Common myeloid progenitor, CD34-positive (primary cell): ENCODE measurements at regions not wholly inside any gene's neighbourhood (a gene's known extent, or its start where the extent isn't known, plus 50 kb on each side); places are given as distances from the start of the nearest gene placed in this dataset.
A peak's percentile ranks its signal among the peaks of the same experiment; 100 is the strongest.

Source experiments
- CTCF ChIA-PET: fragments of 350-600 bp; sonication (Branson Sonifier 250); formaldehyde crosslinking; loops from one replicate; lab custom pipeline; 2021; ENCODE audit warnings: antibody characterized with exemption; lab: Charles Lee
- POLR2A ChIA-PET: fragments of 350-600 bp; sonication (Branson Sonifier 250); formaldehyde crosslinking; loops from one replicate; lab custom pipeline; 2021; ENCODE audit warnings: antibody characterized with exemption; lab: Charles Lee
- DNase-seq, 3 donors: peaks; one replicate each; pipeline versions ENCODE4 v3.0.0 to v3.0.0-alpha.2; 2013
- H3K27ac ChIP-seq, 2 experiments: 1 replicate in 1 of 2; 2 replicates in 1 of 2; pipeline ENCODE4 v1.7.0; 2013; ENCODE audit warnings: inconsistent platforms in 2 of 2, low read length in 2 of 2, mild to moderate bottlenecking in 2 of 2, low read depth in 1 of 2, moderate library complexity in 1 of 2; ENCODE audit not compliant: severe bottlenecking in 2 of 2, insufficient read depth in 1 of 2, poor library complexity in 1 of 2
- H3K27me3 ChIP-seq, 5 experiments: replicated peaks in 2 of 5; 1 replicate in 3 of 5; 2 replicates in 2 of 5; pipeline versions ENCODE4 v1.6.1 to v1.7.0; 2013; ENCODE audit warnings: low read length in 4 of 5, mild to moderate bottlenecking in 2 of 5, moderate library complexity in 2 of 5, inconsistent platforms in 1 of 5; ENCODE audit not compliant: insufficient read depth in 5 of 5, control insufficient read depth in 4 of 5
- H3K36me3 ChIP-seq, 4 experiments: 1 replicate in 2 of 4; 2 replicates in 2 of 4; pipeline versions ENCODE4 v1.6.1 to v1.7.0; 2013; ENCODE audit warnings: low read length in 3 of 4, control low read depth in 1 of 4, mild to moderate bottlenecking in 1 of 4; ENCODE audit not compliant: control insufficient read depth in 4 of 4, insufficient read depth in 4 of 4
- H3K4me1 ChIP-seq, 4 experiments: 1 replicate in 3 of 4; 2 replicates in 1 of 4; pipeline versions ENCODE4 v1.6.1 to v1.7.1; 2013; ENCODE audit warnings: low read length in 3 of 4, mild to moderate bottlenecking in 3 of 4, control low read depth in 1 of 4, inconsistent platforms in 1 of 4, moderate library complexity in 1 of 4; ENCODE audit not compliant: control insufficient read depth in 4 of 4, insufficient read depth in 4 of 4; ENCODE audit errors: control extremely low read depth in 1 of 4
- H3K4me3 ChIP-seq, 7 experiments: 1 replicate in 4 of 7; 2 replicates in 3 of 7; pipeline versions ENCODE4 v1.5.1 to v1.7.0; 2013; ENCODE audit warnings: mild to moderate bottlenecking in 7 of 7, low read length in 6 of 7, moderate library complexity in 6 of 7, inconsistent platforms in 2 of 7, low read depth in 2 of 7, control low read depth in 1 of 7; ENCODE audit not compliant: insufficient read depth in 4 of 7, control insufficient read depth in 1 of 7; ENCODE audit errors: extremely low read depth in 1 of 7
- H3K9me3 ChIP-seq, 5 experiments: 1 replicate in 4 of 5; 2 replicates in 1 of 5; pipeline versions ENCODE4 v1.6.1 to v1.7.1; 2013; ENCODE audit warnings: low read length in 4 of 5, mild to moderate bottlenecking in 2 of 5, inconsistent platforms in 1 of 5, low read depth in 1 of 5, moderate library complexity in 1 of 5; ENCODE audit not compliant: control insufficient read depth in 4 of 5, insufficient read depth in 2 of 5; ENCODE audit errors: control extremely low read depth in 1 of 5
- WGBS: methylation state at CpG from one replicate; pipeline ENCODE4 v1.1.5; 2013; ENCODE audit not compliant: insufficient coverage; 5-methylcytosine and 5-hydroxymethylcytosine counted together

DNA sequence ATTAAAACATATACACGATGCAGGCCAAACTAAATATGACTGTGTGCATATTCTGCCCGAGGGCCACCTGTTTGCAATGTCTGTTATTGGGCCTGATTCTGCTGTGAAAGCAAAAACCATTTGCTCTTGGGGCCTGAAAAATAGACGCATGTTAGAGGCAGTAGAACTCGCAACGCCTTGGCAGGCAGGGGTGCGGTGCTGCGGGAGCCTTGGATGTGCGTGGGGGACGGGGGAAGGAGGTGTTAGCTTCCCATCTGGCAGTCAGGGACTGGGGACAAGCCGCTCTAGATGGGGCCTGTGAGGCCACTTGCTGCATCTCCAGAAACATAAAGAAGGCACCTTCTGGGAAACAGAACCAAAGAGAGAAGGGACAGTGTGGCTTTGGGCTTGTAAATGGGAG, 216.3 kb downstream of the PHETA1 start:
- DNase-seq = no peak
- Histone ChIP-seq H3K27me3 (peaks cover 0 to 2% (median 0%) of the 10 kb centered on the region in 5 experiments), H3K9me3 (no peaks in the 10 kb centered on the region), H3K27ac (no peak overlapping the region), H3K4me3 (no peak overlapping the region), H3K36me3 (no peaks in the 10 kb centered on the region), H3K4me1 (peaks cover 0 to 15% (median 7%) of the 10 kb centered on the region in 4 experiments)
- ChIA-PET CTCF (no interaction called here), POLR2A (no interaction called here)
- 95% methylated on average over 10 of the region's 10 CpGs for WGBS

DNA sequence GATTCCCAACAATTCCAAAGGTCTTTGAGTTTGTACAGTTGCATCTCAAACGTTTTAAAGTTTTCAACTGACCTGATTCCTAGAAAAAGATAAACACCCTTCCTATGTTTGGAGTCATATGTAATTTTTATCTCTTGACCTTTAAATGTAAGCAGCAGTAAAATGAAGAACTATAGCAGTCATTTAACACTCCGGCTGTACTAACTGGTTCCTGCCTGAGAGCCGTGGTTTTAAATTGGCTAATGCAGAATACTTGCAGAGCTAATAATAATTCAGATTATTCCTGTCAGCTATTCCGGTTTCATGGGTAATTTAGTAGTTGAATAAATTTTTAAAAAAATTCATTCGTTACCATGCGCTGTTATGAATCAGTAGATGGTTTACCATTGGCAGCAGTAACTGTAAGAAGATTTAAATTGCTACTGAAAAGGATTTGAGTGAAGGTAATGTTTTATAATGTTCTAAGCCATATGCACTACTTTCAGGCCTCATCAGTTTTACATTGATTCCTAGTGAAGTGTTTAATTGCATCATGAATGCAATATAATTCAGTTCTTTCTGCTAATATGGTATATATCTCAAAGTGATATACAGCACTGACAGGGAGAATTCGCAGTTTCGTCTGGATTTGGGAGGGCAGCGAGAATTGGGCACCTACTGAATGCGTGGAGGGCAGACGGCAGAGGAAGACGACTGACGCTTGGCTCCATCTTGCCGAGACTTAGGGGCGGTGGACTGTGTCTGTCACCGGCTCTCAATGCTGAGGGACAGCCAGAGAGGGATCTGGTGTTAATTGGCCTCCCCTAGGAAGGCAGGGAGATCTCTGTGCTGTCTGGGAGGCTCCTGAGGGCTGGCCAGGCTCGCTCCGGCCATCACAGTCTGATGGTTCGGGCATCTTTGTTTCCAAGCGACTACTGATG, 217.7 kb downstream of the PHETA1 start:
- H3K4me3 ChIP-seq = no peak overlapping the region
- no peaks in the 10 kb centered on the region for H3K9me3 ChIP-seq
- peaks cover 0 to 2% (median 0%) of the 10 kb centered on the region in 5 experiments for H3K27me3 ChIP-seq
- POLR2A ChIA-PET = no interaction called here
- no peak overlapping the region for H3K27ac ChIP-seq
- CTCF ChIA-PET = interaction anchor here (0.6 to 1.6 kb wide), 8 partner anchors 10 to 1387 kb away, joined by 3 to 8 read pairs (median 3); no protein-coding TSS in a partner anchor
- no peaks in the 10 kb centered on the region for H3K36me3 ChIP-seq
- H3K4me1 ChIP-seq = peaks cover 0 to 15% (median 7%) of the 10 kb centered on the region in 4 experiments
- WGBS = 79% methylated on average over 17 of the region's 20 CpGs
- DNase-seq = peak in 2 of 3 donors; percentile 26

DNA sequence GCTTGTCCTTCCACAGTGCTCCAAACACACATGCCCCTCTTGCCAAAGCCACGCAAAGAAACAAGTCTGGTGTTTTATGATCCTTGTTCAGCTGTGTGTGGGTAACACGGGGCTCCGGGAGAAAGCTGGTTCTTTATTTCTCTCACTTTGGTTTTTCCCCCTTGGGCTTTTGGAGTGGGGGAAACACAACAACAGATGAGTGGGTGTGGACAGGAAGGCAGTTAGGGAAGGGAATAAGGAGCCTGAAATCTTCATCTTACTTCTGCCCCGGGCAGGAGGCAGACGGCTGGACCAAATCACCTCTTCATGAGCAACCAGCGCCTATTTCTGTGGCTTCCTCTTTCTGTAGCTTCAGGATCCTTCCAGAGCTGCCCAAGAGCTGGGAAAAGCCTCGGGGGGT, 218.5 kb downstream of the PHETA1 start:
- POLR2A ChIA-PET = no interaction called here

DNA sequence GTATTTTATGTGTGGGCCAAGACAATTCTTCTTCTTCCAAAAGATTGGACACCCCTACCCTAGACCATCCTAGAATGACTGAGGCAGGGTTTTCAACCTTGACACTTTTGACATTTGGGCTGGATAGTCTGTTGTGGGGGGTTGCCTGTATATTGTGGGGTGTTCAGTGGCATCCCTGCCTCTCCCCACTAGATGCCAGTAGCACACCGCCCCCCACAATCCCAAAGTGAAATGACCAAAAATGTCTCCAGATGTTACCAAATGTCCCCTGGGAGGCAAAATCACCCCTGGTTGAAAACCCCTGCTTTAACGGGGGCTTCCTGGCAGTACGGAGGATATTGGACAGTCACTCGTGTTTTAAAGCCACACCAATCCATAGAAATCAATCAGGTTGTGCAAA, 219.6 kb downstream of the PHETA1 start:
- Histone ChIP-seq H3K9me3 (no peaks in the 10 kb centered on the region), H3K4me3 (no peak overlapping the region), H3K36me3 (no peaks in the 10 kb centered on the region), H3K4me1 (peaks cover 0 to 15% (median 7%) of the 10 kb centered on the region in 4 experiments), H3K27ac (no peak overlapping the region), H3K27me3 (peaks cover 0 to 2% (median 0%) of the 10 kb centered on the region in 5 experiments)
- ChIA-PET POLR2A (no interaction called here), CTCF (interaction anchor here (0.9 to 2.7 kb wide), 8 partner anchors 18 to 167 kb away, joined by 3 to 10 read pairs (median 5); no protein-coding TSS in a partner anchor)
- WGBS = 90% methylated on average over 2 of the region's 4 CpGs
- DNase-seq = peak; percentile 17 to 49 (median 45)

More for the DNA sequence above, 218.5 kb downstream of the PHETA1 start:
- Histone ChIP-seq H3K27me3 (peaks cover 0 to 2% (median 0%) of the 10 kb centered on the region in 5 experiments), H3K36me3 (no peaks in the 10 kb centered on the region), H3K4me1 (peaks cover 0 to 15% (median 7%) of the 10 kb centered on the region in 4 experiments), H3K27ac (no peak overlapping the region), H3K4me3 (peak overlapping the region in 4 of 7 experiments; percentile 15 to 38 (median 28)), H3K9me3 (no peaks in the 10 kb centered on the region)
- WGBS = 0% methylated on average over 2 of the region's 7 CpGs
- DNase-seq = peak in 1 of 3 donors; percentile 24
- CTCF ChIA-PET = interaction anchor here (0.6 to 2.7 kb wide), 11 partner anchors 10 to 1387 kb away, joined by 3 to 10 read pairs (median 3); no protein-coding TSS in a partner anchor

DNA sequence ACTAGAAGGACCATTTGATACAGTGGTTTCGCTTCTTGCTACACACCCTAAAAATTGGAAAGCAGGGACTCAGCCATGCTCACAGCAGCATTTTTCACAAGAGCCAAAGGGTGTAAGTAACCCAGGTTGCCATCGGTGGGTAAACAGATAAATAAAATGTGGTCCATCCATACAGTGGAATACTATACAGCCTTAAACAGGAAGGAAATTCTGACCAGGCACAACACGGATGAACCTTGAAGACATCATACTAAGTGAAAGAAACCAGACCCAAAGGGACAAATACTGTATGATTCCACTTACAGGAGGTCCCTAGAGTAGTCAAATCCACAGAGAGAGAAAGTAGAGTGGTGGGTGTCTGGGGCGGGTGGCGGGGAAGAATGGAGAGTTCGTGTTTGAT, 220.9 kb downstream of the PHETA1 start:
- Histone ChIP-seq H3K9me3 (no peaks in the 10 kb centered on the region), H3K4me3 (no peak overlapping the region), H3K27ac (no peak overlapping the region), H3K27me3 (peaks cover 0 to 2% (median 0%) of the 10 kb centered on the region in 5 experiments), H3K36me3 (no peaks in the 10 kb centered on the region), H3K4me1 (peaks cover 0 to 15% (median 7%) of the 10 kb centered on the region in 4 experiments)
- no peak for DNase-seq
- WGBS = 96% methylated on average over 3 of the region's 6 CpGs
- ChIA-PET CTCF (interaction anchor here (1.4 to 2.7 kb wide), 2 partner anchors 21 to 152 kb away, joined by 5 to 10 read pairs; no protein-coding TSS in a partner anchor), POLR2A (no interaction called here)

DNA sequence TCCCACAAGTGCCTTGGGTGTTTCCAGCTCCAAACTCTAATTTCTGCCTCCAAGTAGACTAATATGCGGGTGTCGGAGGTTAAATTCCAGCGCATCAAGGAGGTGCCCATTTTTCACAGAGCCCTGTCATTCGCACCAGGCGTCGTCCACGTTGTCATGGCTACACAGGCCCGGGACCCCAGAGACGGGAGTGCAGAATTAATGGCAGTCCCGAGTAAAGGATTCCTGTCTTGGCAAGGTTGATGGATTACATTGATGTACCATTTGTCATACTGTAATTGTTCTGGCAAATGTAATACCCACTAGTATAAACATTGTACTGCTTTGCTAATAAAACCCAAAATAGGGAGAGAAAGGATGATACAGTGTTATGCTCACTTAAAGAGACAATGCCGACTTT, 222.9 kb upstream of the MYL2 start:
- CTCF ChIA-PET = interaction anchor here (1.1 kb wide), 1 partner anchor 157 kb away, joined by 3 read pairs; no protein-coding TSS in a partner anchor
- 92% methylated on average over 9 of the region's 11 CpGs for WGBS

More for the DNA sequence above, 222.9 kb upstream of the MYL2 start:
- Histone ChIP-seq H3K4me1 (no peaks in the 10 kb centered on the region), H3K4me3 (no peak overlapping the region), H3K27ac (no peak overlapping the region), H3K9me3 (no peaks in the 10 kb centered on the region), H3K36me3 (no peaks in the 10 kb centered on the region), H3K27me3 (peaks cover 0 to 3% (median 0%) of the 10 kb centered on the region in 5 experiments)
- DNase-seq = no peak
- POLR2A ChIA-PET = no interaction called here
